Stomach (tissue), 8 donors: ENCODE measurements at regions not wholly inside any gene's neighbourhood (a gene's known extent, or its start where the extent isn't known, plus 50 kb on each side); places are given as distances from the start of the nearest gene placed in this dataset.
A peak's percentile ranks its signal among the peaks of the same experiment; 100 is the strongest.

Source experiments
- DNase-seq, 2 donors: peaks; one replicate each; pipeline versions ENCODE4 v3.0.0 to v3.0.0-alpha.2; 2013 to 2019
- H3K27ac ChIP-seq, 5 donors: fragments of 200-600 bp in 4 of 5; sonication (generic) in 4 of 5; one replicate each; pipeline ENCODE4 v1.5.1; 2013 to 2019; ENCODE audit warnings: mild to moderate bottlenecking in 1 of 5, moderate library complexity in 1 of 5
- H3K27me3 ChIP-seq, 3 donors: fragments of 200-600 bp; sonication (generic); one replicate each; pipeline ENCODE4 v1.5.1; 2017 to 2019; ENCODE audit warnings: mixed run types in 1 of 3
- H3K36me3 ChIP-seq, 4 donors: fragments of 200-600 bp; sonication (generic); 1 replicate in 3 of 4; 2 replicates in 1 of 4; pipeline ENCODE4 v1.5.1; 2016 to 2019
- H3K4me1 ChIP-seq, 4 donors: fragments of 200-600 bp; sonication (generic); one replicate each; pipeline ENCODE4 v1.5.1; 2016 to 2019
- H3K4me3 ChIP-seq, 4 donors: fragments of 200-600 bp; sonication (generic) in 3 of 4; one replicate each; pipeline ENCODE4 v1.5.1; 2016 to 2019; ENCODE audit warnings: mild to moderate bottlenecking in 1 of 4
- H3K9me3 ChIP-seq, 4 donors: fragments of 200-600 bp; sonication (generic); one replicate each; pipeline ENCODE4 v1.5.1; 2016 to 2019
- EP300 ChIP-seq: sonication (generic); formaldehyde crosslinking; IDR thresholded peaks from one replicate; pipeline ENCODE4 v1.6.1; 2017; ENCODE audit warnings: antibody characterized with exemption
- POLR2A ChIP-seq, 4 donors: fragments of 450-650 bp; IDR thresholded peaks; one replicate each; pipeline ENCODE4 v1.6.1; 2016; ENCODE audit warnings: antibody characterized with exemption in 4 of 4, control low read depth in 2 of 4, mild to moderate bottlenecking in 1 of 4, moderate library complexity in 1 of 4
- POLR2AphosphoS5 ChIP-seq, 3 donors: sonication (generic); formaldehyde crosslinking; IDR thresholded peaks; one replicate each; pipeline ENCODE4 v1.6.1; 2016; ENCODE audit warnings: antibody characterized with exemption in 3 of 3
- WGBS, 5 donors: extraction: QIAGEN DNeasy Blood & Tissue Kit in 3 of 5; methylation state at CpG; one replicate each; pipeline versions ENCODE4 v1.1.5 to v1.1.7; 2013 to 2018; 5-methylcytosine and 5-hydroxymethylcytosine counted together
- intact Hi-C: fragments of 100-400 bp; cut with DNase I; formaldehyde crosslinking; loops from one replicate; pipeline ENCODE4 v1.15.1; 2023; ENCODE audit warnings: low total_unique reads
- TF ChIP-seq, protein P1 (sequence below), 7 experiments: fragments of 450-650 bp in 4 of 7; fragments of 200-600 bp in 3 of 7; sonication (generic) in 3 of 7; IDR thresholded peaks; one replicate each; pipeline ENCODE4 v1.5.1; 2016 to 2019; ENCODE audit warnings: antibody characterized with exemption in 7 of 7, control low read depth in 2 of 7, mild to moderate bottlenecking in 1 of 7
- donor health status: healthy with polysubstance abuse.
- donor health status: Bipolar disorder and iron deficiency.
- donor health status: healthy.

DNA sequence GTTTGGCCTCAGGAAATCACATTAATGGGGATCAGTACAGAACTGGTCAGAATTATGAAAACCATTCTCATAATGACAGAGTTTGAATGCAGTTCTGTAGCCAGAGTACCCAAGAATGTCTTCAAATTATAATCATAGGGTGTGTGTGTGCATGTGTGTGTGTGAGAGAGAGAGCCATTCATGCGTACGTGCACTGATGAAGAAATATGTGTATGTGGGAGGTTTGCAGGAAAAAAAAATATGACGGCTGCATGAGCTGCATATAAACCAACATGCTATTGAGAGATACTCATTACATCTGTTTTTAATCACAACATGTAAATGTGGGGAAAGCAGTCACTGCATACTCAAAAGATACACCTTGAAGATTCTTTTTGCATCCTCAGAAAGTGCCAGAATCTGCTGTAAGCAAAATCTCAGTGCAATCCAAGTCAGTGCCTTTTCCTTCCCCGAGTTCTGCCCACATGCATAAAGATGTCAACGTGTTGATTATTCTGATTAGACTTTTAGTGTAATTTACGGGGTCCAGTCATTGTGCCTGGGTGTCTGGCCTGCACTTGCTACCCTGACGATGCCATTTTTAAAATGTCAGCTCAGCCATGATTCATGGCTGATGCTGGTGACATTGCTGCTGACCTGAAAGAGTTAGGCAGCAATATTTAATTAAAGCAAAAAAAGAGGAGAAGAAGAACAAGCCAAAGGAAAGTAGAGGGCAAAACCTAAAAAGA is 378.7 kb upstream of the ZFHX3 start:
- H3K27ac ChIP-seq: no peak overlapping the region
- H3K4me1 ChIP-seq: no peaks in the 10 kb centered on the region
- DNase-seq: no peak
- H3K9me3 ChIP-seq: no peaks in the 10 kb centered on the region
- no peak overlapping the region for H3K4me3 ChIP-seq
- WGBS, 5 donors: 57 to 71% (median 67%) methylated on average over 7 of the region's 7 CpGs
- intact Hi-C loops: no loop called here
- TF ChIP-seq POLR2A (IDR thresholded peaks at IDR 0.05): no peak
- TF ChIP-seq POLR2AphosphoS5 (IDR thresholded peaks at IDR 0.05): no peak
- no peak for TF ChIP-seq EP300
- TF ChIP-seq, protein P1, sequence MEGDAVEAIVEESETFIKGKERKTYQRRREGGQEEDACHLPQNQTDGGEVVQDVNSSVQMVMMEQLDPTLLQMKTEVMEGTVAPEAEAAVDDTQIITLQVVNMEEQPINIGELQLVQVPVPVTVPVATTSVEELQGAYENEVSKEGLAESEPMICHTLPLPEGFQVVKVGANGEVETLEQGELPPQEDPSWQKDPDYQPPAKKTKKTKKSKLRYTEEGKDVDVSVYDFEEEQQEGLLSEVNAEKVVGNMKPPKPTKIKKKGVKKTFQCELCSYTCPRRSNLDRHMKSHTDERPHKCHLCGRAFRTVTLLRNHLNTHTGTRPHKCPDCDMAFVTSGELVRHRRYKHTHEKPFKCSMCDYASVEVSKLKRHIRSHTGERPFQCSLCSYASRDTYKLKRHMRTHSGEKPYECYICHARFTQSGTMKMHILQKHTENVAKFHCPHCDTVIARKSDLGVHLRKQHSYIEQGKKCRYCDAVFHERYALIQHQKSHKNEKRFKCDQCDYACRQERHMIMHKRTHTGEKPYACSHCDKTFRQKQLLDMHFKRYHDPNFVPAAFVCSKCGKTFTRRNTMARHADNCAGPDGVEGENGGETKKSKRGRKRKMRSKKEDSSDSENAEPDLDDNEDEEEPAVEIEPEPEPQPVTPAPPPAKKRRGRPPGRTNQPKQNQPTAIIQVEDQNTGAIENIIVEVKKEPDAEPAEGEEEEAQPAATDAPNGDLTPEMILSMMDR (IDR thresholded peaks at IDR 0.05): no peak
- H3K27me3 ChIP-seq: no peaks in the 10 kb centered on the region
- H3K36me3 ChIP-seq: no peaks in the 10 kb centered on the region

GRCh38 chr16:73420676-73421075 is 372.7 kb upstream of the ZFHX3 start:
- Histone ChIP-seq H3K9me3 (no peaks in the 10 kb centered on the region), H3K27ac (no peak overlapping the region), H3K27me3 (no peaks in the 10 kb centered on the region), H3K36me3 (no peaks in the 10 kb centered on the region), H3K4me1 (peaks cover 0 to 3% (median 0%) of the 10 kb centered on the region in 4 donors), H3K4me3 (no peak overlapping the region)
- TF ChIP-seq, protein P1 (IDR thresholded peaks at IDR 0.05): no peak
- TF ChIP-seq POLR2A (IDR thresholded peaks at IDR 0.05) (no peak), EP300 (no peak), POLR2AphosphoS5 (IDR thresholded peaks at IDR 0.05) (no peak)
- DNase-seq: no peak
- WGBS, 5 donors: 68 to 78% (median 69%) methylated on average over 7 of the region's 7 CpGs
- intact Hi-C loops: no loop called here

- peaks cover 0 to 3% (median 0%) of the 10 kb centered on the region in 4 donors for H3K4me1 ChIP-seq
- no peak for DNase-seq
- H3K4me3 ChIP-seq: no peak overlapping the region
- no peaks in the 10 kb centered on the region for H3K27me3 ChIP-seq
- no peak overlapping the region for H3K27ac ChIP-seq
- H3K9me3 ChIP-seq: no peaks in the 10 kb centered on the region
- TF ChIP-seq, protein P1 (IDR thresholded peaks at IDR 0.05): no peak
- TF ChIP-seq POLR2A (IDR thresholded peaks at IDR 0.05) (no peak), EP300 (no peak), POLR2AphosphoS5 (IDR thresholded peaks at IDR 0.05) (no peak)
- WGBS, 5 donors: 87 to 90% (median 89%) methylated on average over 8 of the region's 8 CpGs
- H3K36me3 ChIP-seq: no peaks in the 10 kb centered on the region
- intact Hi-C loops: no loop called here
Observed at GRCh38 chr16:73420244-73420643, 372.3 kb upstream of the ZFHX3 start.

GRCh38 chr16:73418691-73419090 is 370.8 kb upstream of the ZFHX3 start:
- Histone ChIP-seq H3K9me3 (no peaks in the 10 kb centered on the region), H3K36me3 (no peaks in the 10 kb centered on the region), H3K27ac (no peak overlapping the region), H3K4me3 (no peak overlapping the region), H3K4me1 (peaks cover 0 to 3% (median 0%) of the 10 kb centered on the region in 4 donors), H3K27me3 (no peaks in the 10 kb centered on the region)
- intact Hi-C loops: no loop called here
- TF ChIP-seq EP300 (no peak), POLR2A (IDR thresholded peaks at IDR 0.05) (no peak), POLR2AphosphoS5 (IDR thresholded peaks at IDR 0.05) (no peak)
- TF ChIP-seq, protein P1 (IDR thresholded peaks at IDR 0.05): no peak
- DNase-seq: peak in 1 of 2 donors; percentile 23
- WGBS, 5 donors: 28 to 37% (median 32%) methylated on average over 6 of the region's 6 CpGs
